SU-DHL-6 (cell line): ENCODE measurements at regions not wholly inside any gene's neighbourhood (a gene's known extent, or its start where the extent isn't known, plus 50 kb on each side); places are given as distances from the start of the nearest gene placed in this dataset.

Experiments
- H2AFZ ChIP-seq: fragments of 200-600 bp; sonication (generic); 2 replicates; pipeline ENCODE4 v1.6.1; 2014; ENCODE audit warnings: low read depth, mild to moderate bottlenecking, moderate library complexity, mixed read lengths, antibody characterized with exemption, low read length; ENCODE audit not compliant: severe bottlenecking
- H3F3A ChIP-seq: fragments of 200-600 bp; shearing (Covaris generic); 2 replicates; pipeline ENCODE4 v1.6.0; 2016; ENCODE audit warnings: antibody characterized with exemption, mild to moderate bottlenecking; ENCODE audit not compliant: insufficient read depth
- H3K27ac ChIP-seq: fragments of 200-600 bp; sonication (generic); 2 replicates; pipeline ENCODE4 v1.5.1; 2016; ENCODE audit warnings: low read depth, mild to moderate bottlenecking, low read length, moderate library complexity, mixed read lengths
- H3K27me3 ChIP-seq: fragments of 200-600 bp; sonication (generic), shearing (Covaris generic); 2 replicates; pipeline ENCODE4 v1.6.0; 2014; ENCODE audit warnings: mild to moderate bottlenecking, low read length
- H3K36me3 ChIP-seq: fragments of 200-600 bp; sonication (generic); 2 replicates; pipeline ENCODE4 v1.6.1; 2014; ENCODE audit warnings: mild to moderate bottlenecking, low read length, mixed read lengths
- H3K4me2 ChIP-seq: fragments of 300-600, 200-600 bp; shearing (Covaris generic), sonication (generic); 2 replicates; pipeline ENCODE4 v1.6.0; 2014; ENCODE audit warnings: low read length, low read depth, mild to moderate bottlenecking; ENCODE audit not compliant: poor library complexity, severe bottlenecking
- H3K4me3 ChIP-seq: fragments of 200-600 bp; sonication (generic); 2 replicates; pipeline ENCODE4 v1.5.1; 2014; ENCODE audit warnings: antibody characterized with exemption, low read length, mild to moderate bottlenecking, mixed read lengths; ENCODE audit not compliant: insufficient read depth, poor library complexity, severe bottlenecking
- H3K79me2 ChIP-seq: fragments of 200-600 bp; sonication (generic); 2 replicates; pipeline ENCODE4 v1.6.1; 2014; ENCODE audit warnings: mild to moderate bottlenecking, low read length, moderate library complexity; ENCODE audit not compliant: insufficient read depth
- H3K9ac ChIP-seq: fragments of 200-600 bp; sonication (generic); 2 replicates; pipeline ENCODE4 v1.7.0; 2014; ENCODE audit warnings: mild to moderate bottlenecking, low read length
- H3K9me2 ChIP-seq: fragments of 200-600 bp; sonication (generic); replicated peaks from 2 replicates; pipeline ENCODE4 v1.6.1; 2014; ENCODE audit warnings: low read length; ENCODE audit not compliant: insufficient read depth
- H3K9me3 ChIP-seq: fragments of 200-600 bp; sonication (generic); 2 replicates; pipeline ENCODE4 v1.6.1; 2014; ENCODE audit warnings: low read length, mixed read lengths; ENCODE audit not compliant: insufficient read depth
- H4K20me1 ChIP-seq: fragments of 200-600 bp; sonication (generic); 2 replicates; pipeline ENCODE4 v1.6.1; 2014; ENCODE audit warnings: low read depth, mild to moderate bottlenecking, antibody characterized with exemption, low read length, moderate library complexity, mixed read lengths
- CTCF ChIP-seq: fragments of 200-600 bp; sonication (generic); IDR thresholded peaks from one replicate; pipeline ENCODE4 v1.5.1; 2017; ENCODE audit warnings: antibody characterized with exemption, mild to moderate bottlenecking, low read length, moderate library complexity; ENCODE audit not compliant: insufficient read depth, poor library complexity, severe bottlenecking
- EZH2phosphoT487 ChIP-seq: fragments of 200-600 bp; sonication (generic), shearing (Covaris generic); conservative IDR thresholded peaks from 2 replicates; pipeline ENCODE4 v1.6.1; 2018; ENCODE audit warnings: mild to moderate bottlenecking, antibody characterized with exemption, low read length, moderate library complexity, mixed read lengths

- Histone ChIP-seq H3K36me3 (no peaks in the 10 kb centered on the region), H3K4me2 (no peak overlapping the region), H3K9me2 (no peaks in the 10 kb centered on the region), H3K79me2 (no peaks in the 10 kb centered on the region), H2AFZ (no peak overlapping the region), H3K4me3 (no peak overlapping the region), H3K27me3 (no peaks in the 10 kb centered on the region), H3K9ac (no peak overlapping the region), H3K27ac (no peak overlapping the region), H3F3A (no peaks in the 10 kb centered on the region), H4K20me1 (no peaks in the 10 kb centered on the region), H3K9me3 (no peaks in the 10 kb centered on the region)
- TF ChIP-seq CTCF (no peak), EZH2phosphoT487 (no peak)
Observed at GRCh38 chr3:110710603-110711002, 361.0 kb upstream of the NECTIN3 start.

GRCh38 chr3:110711130-110711832 lies 360.3 kb upstream of the NECTIN3 start:
- Histone ChIP-seq H2AFZ (no peak overlapping the region), H3K27ac (no peak overlapping the region), H3K27me3 (no peaks in the 10 kb centered on the region), H3K79me2 (no peaks in the 10 kb centered on the region), H3K9me3 (no peaks in the 10 kb centered on the region), H4K20me1 (no peaks in the 10 kb centered on the region), H3K36me3 (no peaks in the 10 kb centered on the region), H3K4me3 (no peak overlapping the region), H3K9me2 (no peaks in the 10 kb centered on the region), H3K9ac (no peak overlapping the region), H3K4me2 (no peak overlapping the region), H3F3A (no peaks in the 10 kb centered on the region)
- TF ChIP-seq EZH2phosphoT487 (no peak), CTCF (no peak)

GRCh38 chr3:110711851-110712516 lies 359.6 kb upstream of the NECTIN3 start:
- Histone ChIP-seq H3K4me2 (no peak overlapping the region), H3K9me2 (no peaks in the 10 kb centered on the region), H3K27ac (no peak overlapping the region)

More at GRCh38 chr3:110711851-110712516, 359.6 kb upstream of the NECTIN3 start:
- Histone ChIP-seq H3K9me3 (no peaks in the 10 kb centered on the region), H3K4me3 (no peak overlapping the region), H3K79me2 (no peaks in the 10 kb centered on the region), H3K36me3 (no peaks in the 10 kb centered on the region), H3F3A (no peaks in the 10 kb centered on the region), H2AFZ (no peak overlapping the region), H3K27me3 (no peaks in the 10 kb centered on the region), H3K9ac (no peak overlapping the region), H4K20me1 (no peaks in the 10 kb centered on the region)
- TF ChIP-seq EZH2phosphoT487, result no peak
- no peak for TF ChIP-seq CTCF
